ENCODE measurements at regions not wholly inside any gene's neighbourhood (a gene's known extent, or its start where the extent isn't known, plus 50 kb on each side); places are given as distances from the start of the nearest gene placed in this dataset.
"Not testable (repeated sequence)": the region's sequence is repeated elsewhere in the genome, so short reads cannot be mapped to it uniquely, and the experiment has no call there.

DNA sequence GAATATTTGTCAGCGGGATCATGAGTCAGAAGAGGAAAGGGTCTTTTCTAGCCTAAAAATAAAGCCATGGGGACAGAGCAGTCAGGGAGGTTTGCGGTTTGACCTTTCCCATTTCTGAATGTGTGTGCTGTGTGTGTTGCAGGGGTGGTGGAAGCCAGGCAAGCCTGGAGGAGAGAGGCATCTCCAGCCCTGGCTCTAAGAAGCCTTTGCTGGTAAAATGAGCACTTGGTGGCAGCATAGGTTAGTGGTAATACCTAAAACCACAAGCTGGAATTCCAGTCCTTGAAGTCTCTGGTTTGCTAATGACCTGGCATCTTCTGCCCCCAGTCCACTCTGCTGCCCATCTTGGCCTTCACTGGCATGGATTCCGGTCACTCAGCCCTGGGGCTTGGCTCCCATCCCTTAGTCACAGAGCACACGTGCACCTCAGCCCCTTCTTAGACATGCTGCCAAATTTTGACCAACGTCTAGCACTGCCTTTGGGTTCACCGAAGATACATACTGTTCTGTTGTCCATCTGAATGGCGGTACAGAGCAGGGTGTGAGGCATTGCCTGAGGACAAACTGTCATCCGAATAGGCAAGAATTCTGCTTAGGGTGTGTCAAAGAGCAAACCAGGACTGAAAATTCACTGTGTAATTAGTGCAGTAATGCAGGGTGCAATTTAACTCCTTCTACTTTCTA lies 52.7 kb downstream of the KCNA5 start:
- peak; percentile 64 for DNase-seq (ENCODE audit: low read depth, low spot score)

DNA sequence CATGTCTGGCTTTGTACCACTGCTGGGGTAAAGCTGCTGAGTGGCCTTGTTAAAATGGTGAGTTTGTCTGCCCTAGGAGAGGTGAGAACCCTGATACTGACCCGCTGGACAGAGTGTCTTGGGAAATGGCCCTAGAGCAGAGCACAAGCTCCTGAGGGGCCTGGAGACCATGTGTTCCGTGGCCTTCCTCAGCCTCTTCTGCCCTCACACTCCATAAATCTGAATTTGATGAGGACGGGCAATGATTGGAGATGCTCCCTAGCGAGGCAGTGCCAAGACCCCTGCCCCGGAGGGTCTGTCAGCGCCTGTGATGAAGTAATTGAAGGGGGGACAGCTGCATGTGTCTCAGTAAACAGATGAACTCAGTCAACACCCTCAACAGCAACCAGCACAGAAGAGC lies 54.1 kb downstream of the KCNA5 start:
- no peak for DNase-seq (ENCODE audit: low read depth, low spot score)

DNA sequence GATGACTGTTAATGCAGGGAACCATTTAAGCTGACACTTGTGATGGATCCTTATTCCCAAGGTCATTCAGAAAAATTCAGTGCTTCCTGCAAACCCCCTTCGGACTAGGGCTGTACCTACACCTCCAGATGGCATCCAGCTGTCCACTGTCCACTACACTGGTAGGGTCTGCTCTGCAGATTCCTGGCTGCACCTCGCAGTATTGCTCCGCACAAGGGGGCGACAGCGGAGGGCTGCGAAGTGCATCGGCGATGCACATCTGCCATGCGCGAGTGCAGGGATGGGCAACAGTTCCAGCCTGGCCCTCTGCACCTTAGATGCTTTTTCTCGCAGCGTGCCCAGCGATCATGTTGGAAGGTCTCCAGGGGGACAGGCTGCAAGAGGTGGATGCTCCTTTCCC lies 55.5 kb downstream of the KCNA5 start:
- no peak for DNase-seq (ENCODE audit: low read depth, low spot score)

DNA sequence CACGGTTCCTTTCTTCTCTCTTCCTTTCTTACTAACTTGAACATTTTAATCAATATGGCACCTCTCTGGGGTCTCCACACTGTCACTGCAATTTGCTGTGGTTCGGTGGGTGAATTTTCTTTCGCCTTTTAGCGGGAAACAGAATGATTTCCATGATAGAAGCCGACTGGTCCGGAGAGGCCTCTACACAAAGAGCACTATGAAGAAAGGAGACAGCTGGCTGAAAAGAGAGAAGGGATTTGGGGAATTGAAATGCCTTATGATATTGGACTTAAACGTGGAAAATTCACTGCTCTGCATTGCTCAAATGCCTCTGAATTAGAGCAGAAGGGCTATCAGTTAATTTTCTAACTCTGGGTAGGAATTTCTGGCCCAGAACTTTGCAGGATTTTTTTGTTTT lies 55.9 kb downstream of the KCNA5 start:
- no peak for DNase-seq (ENCODE audit: low read depth, low spot score)

DNA sequence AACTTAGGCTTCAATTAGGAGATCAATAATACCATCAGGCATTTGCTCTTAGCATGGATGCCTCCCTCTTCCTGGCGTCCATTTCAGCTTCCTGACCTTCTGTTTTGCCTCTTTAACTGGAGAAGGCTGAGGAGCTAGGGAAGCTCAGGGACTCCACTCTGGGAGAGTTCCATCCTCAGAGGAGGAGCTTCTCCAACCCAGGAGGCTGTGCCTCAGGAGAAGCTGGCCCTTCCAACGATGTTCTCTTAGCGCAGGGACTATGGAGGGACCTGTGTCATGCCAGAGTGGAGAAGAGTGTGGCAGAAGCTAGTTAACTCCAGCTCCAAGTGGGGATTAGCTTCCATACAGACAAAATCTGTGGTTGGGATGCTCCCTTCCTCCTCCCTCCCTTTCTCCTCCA lies 58.0 kb downstream of the KCNA5 start:
- DNase-seq (ENCODE audit: low read depth, low spot score) = no peak

DNA sequence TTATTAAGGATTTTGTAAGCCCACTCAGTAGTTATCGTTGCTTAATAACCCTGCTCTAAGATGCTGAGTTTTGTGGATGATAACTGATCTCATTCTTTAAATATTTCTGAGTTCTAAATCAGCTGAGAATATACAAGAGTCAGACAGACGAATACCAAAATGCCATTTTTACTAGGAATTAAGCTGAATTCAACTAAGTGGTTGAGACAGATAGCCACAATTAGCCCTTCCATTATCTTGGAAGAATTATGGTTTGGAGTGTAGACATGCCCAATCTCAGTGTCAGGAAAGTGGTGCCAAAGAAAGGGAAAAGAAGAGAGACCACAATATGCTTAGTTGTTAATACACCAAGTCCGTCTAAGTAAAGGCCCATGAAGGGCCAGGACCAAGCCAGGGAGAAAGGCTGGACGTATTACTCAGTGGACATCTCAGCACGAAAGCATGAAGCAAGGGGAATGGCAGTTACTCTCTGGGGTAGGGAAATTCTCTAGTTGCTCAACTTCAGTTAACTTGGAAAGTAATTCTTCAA lies 58.6 kb downstream of the KCNA5 start:
- DNase-seq (ENCODE audit: low read depth, low spot score) = peak; percentile 23

DNA sequence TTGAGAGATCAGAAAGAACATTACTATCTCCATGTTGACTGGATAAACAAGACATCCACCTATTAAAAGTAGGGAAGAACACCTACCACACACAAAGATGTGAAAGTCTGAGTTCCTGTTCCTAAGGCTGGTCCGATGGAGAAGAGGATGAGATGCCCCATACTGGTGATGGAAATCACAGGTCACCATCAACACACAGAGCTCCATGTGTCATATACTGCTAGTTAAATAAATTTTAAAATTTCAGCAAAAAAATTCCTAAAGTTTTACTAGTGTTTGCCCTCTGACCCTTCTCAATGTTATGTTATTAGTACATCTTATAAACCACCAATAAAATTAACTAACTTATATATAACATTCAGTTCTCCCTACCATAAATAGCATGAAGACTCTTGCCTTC lies 59.1 kb downstream of the KCNA5 start:
- DNase-seq (ENCODE audit: low read depth, low spot score) = no peak

DNA sequence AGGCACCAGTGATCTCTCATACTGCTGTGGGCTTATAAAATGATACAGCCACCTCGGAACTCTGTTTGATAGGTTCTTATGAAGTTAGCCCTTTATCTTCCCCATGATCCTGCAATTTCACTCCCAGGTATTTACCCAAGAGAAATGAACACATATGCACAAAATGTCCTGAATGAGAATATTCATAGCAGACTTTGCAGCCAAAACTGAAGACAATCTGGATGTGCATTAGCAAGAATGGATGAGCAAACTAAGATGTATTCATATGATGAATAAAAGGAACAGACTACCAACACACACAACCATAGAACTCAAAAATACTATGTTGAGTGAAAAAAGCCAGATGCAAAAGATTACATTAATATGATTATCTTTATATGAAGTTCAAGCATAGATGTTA lies 66.7 kb downstream of the KCNA5 start:
- no peak for DNase-seq (ENCODE audit: low read depth, low spot score)

DNA sequence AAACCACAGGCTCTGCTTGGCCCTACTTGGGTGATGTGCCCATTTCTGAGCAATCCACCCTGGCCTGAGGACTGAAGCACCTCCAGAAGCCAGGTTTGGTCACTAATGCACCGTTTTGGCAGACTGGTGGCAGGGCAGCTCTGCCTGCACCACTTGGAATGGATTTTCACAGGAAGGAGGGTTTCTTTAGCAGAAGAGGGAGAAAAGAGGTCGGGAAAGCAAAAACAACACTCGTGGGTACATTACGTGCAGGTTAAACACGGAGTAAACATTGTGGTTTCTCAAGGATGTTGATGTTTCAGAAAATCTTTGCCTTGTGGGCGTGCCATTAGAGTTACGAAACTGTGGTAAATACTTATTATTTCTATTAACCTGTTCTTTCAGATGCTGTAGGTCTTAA lies 70.8 kb downstream of the KCNA5 start:
- no peak for DNase-seq (ENCODE audit: low read depth, low spot score)

DNA sequence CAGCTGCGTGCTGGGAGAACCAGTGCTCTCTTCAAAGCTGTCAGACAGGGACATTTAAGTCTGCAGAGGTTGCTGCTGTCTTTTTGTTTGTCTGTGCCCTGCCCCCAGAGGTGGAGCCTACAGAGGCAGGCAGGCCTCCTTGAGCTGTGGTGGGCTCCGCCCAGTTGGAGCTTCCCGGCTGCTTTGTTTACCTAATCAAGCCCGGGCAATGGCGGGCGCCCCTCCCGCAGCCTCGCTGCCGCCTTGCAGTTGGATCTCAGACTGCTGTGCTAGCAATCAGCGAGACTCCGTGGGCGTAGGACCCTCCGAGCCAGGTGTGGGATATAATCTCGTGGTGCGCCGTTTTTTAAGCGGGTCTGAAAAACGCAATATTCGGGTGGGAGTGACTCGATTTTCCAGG lies 78.1 kb downstream of the KCNA5 start:
- not testable (repeated sequence) for DNase-seq (ENCODE audit: low read depth, low spot score)

DNA sequence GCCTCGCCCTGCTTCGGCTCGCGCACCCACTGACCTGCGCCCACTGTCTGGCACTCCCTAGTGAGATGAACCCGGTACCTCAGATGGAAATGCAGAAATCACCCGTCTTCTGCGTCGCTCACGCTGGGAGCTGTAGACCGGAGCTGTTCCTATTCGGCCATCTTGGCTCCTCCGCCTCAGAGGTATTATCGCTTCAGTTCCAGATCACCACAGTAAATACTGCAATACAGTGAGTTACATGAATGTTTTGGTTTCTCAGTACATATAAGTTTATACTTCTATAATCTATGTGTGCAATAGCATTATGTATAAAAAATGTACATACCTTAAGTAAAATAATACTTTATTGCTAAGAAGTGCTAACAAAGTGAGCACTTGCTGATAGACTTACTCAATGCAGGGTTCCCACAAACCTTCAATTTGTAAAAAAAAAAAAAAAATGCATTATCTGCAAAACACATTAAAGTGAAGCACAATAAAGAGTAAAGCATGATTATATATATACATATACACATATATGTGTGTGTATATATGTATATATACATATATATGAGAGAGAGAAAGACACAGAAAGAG lies 78.7 kb downstream of the KCNA5 start:
- DNase-seq (ENCODE audit: low read depth, low spot score) = not testable (repeated sequence)

DNA sequence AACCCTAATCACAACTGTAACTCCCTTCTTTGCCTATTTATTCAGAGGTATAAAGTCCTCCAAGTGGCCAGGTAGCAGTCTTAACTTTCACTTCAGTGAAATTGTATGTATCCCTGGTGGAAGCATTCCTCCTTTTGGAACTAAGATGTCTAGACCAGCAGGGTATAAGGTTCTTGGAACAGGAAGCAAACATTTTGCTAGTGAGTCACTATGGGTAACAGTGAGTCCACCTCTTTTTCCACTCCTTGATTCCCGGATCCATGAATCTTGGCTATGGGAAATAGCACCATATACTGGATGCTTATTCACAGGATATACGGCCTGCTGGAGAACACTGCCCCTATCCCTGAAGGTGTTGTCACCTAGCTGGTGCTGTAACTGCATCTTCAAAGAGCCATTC lies 80.2 kb downstream of the KCNA5 start:
- peak; percentile 30 for DNase-seq (ENCODE audit: low read depth, low spot score)

DNA sequence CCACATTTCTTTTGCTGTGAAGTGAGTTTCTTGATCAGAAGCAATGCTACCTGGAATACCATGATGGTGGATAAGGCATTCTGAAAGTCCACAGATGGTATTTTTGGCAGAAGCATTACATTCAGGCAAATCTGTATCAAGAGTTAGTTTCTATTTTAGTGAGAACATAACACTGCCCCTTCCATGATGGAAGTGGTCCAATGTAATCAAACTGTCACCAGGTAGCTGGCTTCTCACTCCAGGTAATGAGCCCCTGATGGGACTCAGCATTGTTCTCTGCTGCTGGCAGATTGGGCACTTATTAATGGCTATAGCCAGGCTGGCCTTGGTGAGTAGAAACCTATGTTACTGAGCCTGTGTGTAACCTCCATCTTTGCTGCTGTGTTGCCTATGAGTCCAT lies 80.7 kb downstream of the KCNA5 start:
- no peak for DNase-seq (ENCODE audit: low read depth, low spot score)

DNA sequence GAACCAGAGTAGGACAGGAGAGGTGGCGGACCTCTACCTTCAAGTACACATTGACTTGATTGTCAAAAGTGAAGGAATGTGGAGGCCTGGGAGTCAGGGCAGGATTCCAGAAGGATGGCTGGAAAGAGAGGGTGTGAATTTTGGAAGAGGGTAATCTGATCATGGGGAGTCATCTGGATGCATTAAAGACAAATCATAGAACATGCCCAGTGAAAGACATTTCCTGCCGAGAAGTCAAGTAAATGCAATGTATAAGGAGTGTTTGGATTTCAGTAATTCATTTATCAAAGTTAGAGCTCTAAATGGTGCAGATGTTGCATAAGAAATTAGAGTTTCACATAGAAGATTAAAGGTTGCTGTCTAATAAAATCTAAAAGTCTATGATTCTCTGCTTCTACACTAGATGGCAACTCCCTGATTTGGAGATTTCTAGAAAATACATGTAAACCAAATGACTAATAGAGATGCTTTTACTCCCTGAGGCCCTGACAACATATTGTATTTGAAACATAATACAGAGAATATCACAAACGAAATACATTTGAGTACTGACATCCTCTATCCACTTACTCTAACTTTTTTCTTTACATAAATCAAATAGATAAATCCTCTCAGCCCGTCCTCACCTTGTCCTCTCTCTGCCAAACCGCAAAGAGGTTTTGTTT lies 91.3 kb downstream of the KCNA5 start:
- DNase-seq (ENCODE audit: low read depth, low spot score) = no peak

DNA sequence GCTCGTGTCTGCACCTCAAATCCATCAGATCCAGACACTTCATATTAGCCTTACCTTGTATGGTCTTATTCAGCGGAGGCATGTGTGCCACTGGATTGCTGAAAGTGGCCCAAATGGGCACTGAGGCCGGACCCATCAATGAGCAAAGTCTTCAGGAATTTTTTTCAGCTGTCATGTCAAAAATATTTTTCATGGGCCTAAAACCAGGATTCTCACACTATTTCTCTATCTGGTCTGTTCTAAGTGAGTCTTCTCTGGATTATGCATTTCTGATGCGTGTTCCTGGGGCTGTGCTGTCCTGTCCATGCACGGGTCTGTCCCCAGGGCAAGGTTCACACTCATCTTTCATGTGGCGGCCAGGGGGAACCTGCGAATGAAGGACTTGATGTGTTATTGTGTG lies 94.6 kb downstream of the KCNA5 start:
- DNase-seq (ENCODE audit: low read depth, low spot score) = no peak

DNA sequence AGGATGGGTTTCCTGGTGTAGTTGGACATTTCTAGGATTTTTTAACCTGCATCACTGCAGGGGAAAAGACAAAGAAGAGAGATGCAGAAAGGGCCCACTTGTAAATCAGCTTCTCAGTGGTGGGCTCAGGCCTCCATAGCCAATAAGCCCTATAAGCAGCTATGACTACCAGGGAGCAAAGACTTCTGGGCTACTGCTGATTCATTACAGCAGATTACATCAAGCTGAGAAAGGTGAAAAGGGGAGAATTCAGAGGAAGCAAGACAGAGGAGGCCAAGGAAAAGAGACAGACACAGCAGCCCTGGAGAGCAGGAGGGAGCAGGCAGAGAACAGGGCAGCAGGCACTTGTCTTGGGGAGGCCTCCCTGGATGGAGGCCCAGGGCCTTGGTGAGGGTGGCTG lies 95.2 kb downstream of the KCNA5 start:
- DNase-seq (ENCODE audit: low read depth, low spot score) = no peak

DNA sequence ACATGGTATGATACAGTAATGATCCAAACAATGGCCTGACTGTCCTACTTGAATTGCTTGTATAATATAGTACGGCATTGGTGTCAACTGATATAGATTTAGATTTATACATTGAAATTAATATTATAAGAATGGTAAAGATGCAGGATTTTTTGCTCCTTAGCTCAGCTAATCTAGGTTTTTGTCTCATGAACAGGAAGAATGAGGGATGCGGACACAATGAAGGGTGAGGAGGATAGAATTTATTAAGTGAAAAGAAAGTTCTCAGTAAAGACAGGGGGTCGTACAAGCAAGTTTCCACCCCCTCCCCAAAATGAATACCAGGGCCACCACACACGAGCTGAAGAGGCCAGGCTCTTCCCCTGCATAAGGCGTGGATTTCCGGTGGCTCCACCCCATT lies 96.1 kb downstream of the KCNA5 start:
- no peak for DNase-seq (ENCODE audit: low read depth, low spot score)

DNA sequence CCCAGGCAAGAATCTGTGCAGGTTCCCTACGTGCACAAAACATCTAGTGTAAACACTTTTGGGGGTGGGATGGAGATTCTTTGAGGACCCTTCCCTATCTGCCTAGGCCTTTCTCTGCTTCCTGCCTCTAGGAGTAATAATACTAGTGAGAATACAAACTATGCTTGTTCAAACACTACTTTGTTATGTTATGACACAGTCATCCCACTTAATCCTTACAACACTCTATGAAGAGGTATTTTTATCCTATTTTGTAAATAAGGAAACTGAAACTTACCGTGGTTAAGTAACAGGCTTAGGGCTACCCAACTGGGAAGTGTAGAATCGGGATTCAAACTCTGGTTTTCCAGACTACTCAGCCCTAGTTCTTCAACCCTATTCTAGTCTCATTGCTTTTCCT lies 96.5 kb downstream of the KCNA5 start:
- DNase-seq (ENCODE audit: low read depth, low spot score) = no peak

DNA sequence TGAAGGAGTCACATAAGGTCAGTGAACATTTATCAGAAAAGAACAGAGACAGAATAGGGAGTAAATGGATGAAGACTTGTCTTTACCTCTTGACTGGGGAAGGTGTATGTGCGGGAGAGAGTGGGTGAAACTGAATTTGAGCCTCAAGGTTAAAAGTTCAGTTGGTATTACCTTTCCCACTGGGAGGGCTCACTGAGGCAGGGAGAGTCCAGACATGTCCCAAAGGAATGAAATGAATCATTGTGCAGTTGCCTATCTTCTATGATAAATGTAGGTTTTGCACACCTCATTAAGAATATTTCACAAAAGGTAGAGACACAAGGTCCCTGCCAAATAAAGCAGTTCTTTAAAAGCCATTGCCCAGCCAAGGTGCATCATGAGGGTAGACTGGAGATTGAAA lies 105.2 kb downstream of the KCNA5 start:
- no peak for DNase-seq (ENCODE audit: low read depth, low spot score)

DNA sequence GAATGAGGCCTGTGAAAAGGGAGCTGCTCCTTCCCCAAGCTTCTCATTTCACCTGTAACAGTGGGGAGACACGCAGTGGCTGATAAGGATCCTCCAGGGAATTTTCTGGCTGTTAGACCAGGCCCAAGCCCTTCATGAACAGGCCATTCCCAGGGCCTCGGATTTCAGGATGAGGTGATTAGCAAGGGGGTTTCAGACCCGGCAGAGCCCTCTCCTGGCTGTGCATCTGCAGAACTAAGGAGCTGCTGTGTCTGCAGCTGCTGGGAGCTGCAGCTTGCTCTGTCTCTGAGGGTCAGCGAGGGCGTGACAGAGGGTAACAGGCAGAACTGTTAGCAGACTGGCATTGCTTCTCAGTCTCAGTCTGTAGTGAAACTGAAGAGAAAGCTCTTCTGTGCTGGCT lies 110.4 kb downstream of the KCNA5 start:
- no peak for DNase-seq (ENCODE audit: low read depth, low spot score)

DNA sequence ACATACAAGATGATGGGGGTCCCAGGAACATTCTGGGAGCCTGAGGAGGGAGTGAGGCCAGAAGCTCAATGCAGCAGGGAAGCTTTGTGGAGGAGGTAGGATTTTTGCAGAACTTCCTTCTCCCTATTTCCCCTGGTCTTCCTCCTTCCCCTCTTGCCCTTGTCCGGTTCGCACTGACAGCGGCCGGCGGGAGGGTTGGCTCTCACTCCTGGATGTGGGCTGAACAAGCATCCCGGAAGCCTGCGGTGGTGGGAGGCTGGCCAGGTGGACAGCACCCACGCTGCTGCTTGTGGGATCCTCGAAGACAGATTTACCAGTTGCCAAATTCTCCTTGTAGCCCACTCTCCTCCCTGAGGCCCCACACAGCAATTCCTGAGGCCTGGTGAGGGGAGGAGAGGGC lies 112.2 kb downstream of the KCNA5 start:
- no peak for DNase-seq (ENCODE audit: low read depth, low spot score)

DNA sequence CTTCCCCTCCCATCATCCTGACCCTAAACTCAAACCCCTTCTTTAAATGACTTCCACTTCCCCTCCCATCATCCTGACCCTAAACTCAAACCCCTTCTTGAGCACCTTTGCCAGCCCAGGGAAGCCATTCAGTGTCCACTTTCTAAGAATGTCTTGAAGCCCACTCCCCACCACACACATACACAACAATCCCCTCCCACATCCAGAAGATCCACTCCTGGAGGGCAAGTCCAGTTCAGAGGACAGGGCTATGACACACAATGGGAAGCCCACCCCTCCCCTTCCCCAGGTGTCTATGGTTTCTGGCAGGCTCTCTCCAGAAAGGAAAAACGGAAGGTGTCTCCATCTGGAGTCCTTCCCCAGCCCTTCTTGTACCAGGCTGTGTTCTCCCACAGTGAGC lies 117.1 kb downstream of the KCNA5 start:
- DNase-seq (ENCODE audit: low read depth, low spot score) = no peak

DNA sequence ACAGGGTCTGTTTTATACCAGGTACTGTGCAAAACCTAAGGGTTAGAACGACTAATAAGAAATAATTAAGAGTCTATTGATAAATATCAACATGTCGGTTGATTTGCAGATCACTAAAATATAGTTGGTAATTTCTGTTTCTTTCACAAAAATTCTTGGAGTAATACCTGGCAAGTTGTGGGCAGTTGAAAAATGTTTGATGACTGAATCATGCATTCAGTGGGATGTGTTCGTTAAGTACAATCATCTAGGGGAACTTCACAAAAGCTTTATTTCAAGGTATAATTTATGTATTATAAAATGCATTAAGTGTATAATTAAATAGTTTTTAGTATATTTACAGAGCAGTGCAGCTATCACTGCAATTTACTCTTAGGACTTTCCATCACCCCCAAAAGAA lies 120.0 kb downstream of the KCNA5 start:
- no peak for DNase-seq (ENCODE audit: low read depth, low spot score)
